ENCODE measurements at regions not wholly inside any gene's neighbourhood (a gene's known extent, or its start where the extent isn't known, plus 50 kb on each side); places are given as distances from the start of the nearest gene placed in this dataset.
A peak's percentile ranks its signal among the peaks of the same experiment; 100 is the strongest.

DNA sequence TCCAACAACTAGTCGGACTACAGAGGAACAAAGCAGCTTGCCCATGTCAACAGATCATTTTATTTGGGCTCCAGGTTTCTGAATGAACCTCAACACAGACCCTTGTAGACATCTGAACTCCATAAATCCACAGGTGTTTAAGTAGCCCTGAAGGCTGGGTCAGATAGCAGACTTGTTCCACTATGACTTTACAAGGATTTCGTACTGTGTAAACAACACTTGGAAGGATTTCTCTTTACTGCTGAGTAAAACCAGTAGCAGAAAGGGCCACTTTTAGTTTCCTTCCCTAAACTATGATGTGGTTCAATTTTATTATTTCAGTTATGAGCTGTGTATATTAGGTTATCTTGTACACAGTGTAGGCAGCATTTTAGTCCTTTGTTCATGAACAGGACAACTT is 316.4 kb upstream of the ADGRL2 start:
- TF ChIP-seq, protein P1, sequence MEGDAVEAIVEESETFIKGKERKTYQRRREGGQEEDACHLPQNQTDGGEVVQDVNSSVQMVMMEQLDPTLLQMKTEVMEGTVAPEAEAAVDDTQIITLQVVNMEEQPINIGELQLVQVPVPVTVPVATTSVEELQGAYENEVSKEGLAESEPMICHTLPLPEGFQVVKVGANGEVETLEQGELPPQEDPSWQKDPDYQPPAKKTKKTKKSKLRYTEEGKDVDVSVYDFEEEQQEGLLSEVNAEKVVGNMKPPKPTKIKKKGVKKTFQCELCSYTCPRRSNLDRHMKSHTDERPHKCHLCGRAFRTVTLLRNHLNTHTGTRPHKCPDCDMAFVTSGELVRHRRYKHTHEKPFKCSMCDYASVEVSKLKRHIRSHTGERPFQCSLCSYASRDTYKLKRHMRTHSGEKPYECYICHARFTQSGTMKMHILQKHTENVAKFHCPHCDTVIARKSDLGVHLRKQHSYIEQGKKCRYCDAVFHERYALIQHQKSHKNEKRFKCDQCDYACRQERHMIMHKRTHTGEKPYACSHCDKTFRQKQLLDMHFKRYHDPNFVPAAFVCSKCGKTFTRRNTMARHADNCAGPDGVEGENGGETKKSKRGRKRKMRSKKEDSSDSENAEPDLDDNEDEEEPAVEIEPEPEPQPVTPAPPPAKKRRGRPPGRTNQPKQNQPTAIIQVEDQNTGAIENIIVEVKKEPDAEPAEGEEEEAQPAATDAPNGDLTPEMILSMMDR (IDR thresholded peaks at IDR 0.05; ENCODE audit: borderline replicate concordance), result no peak
- intact Hi-C loops (cut with micrococcal nuclease), result no loop called here
- H3K27ac ChIP-seq (replicated peaks), result no peak overlapping the region
- peaks cover 8% of the 10 kb centered on the region for H3K9me3 ChIP-seq (replicated peaks)
- DNase-seq, result no peak
- no peaks in the 10 kb centered on the region for H3K27me3 ChIP-seq (ENCODE audit: low read depth)
- H3K36me3 ChIP-seq, result no peaks in the 10 kb centered on the region
- H3K4me1 ChIP-seq, result peaks cover 16% of the 10 kb centered on the region
- H3K4me3 ChIP-seq, result no peak overlapping the region

GRCh38 chr1:81478219-81478618 is 322.5 kb upstream of the ADGRL2 start:
- peak overlapping the region; percentile 54 for H3K4me3 ChIP-seq
- peak overlapping the region; percentile 68 for H3K27ac ChIP-seq (replicated peaks)
- no peaks in the 10 kb centered on the region for H3K9me3 ChIP-seq (replicated peaks)
- peaks cover 20% of the 10 kb centered on the region for H3K4me1 ChIP-seq
- no peaks in the 10 kb centered on the region for H3K27me3 ChIP-seq (ENCODE audit: low read depth)
- peak; percentile 64 for DNase-seq
- TF ChIP-seq, protein P1 (IDR thresholded peaks at IDR 0.05; ENCODE audit: borderline replicate concordance), result no peak
- intact Hi-C loops (cut with micrococcal nuclease), result no loop called here
- H3K36me3 ChIP-seq, result no peaks in the 10 kb centered on the region

GRCh38 chr1:81477710-81478109 is 323.0 kb upstream of the ADGRL2 start:
- peak overlapping the region; percentile 54 for H3K4me3 ChIP-seq
- TF ChIP-seq, protein P1 (IDR thresholded peaks at IDR 0.05; ENCODE audit: borderline replicate concordance), result no peak
- H3K9me3 ChIP-seq (replicated peaks), result no peaks in the 10 kb centered on the region
- intact Hi-C loops (cut with micrococcal nuclease), result no loop called here
- H3K36me3 ChIP-seq, result no peaks in the 10 kb centered on the region
- no peak for DNase-seq
- H3K27ac ChIP-seq (replicated peaks), result peak overlapping the region; percentile 68
- H3K27me3 ChIP-seq (ENCODE audit: low read depth), result no peaks in the 10 kb centered on the region
- peaks cover 20% of the 10 kb centered on the region for H3K4me1 ChIP-seq

DNA sequence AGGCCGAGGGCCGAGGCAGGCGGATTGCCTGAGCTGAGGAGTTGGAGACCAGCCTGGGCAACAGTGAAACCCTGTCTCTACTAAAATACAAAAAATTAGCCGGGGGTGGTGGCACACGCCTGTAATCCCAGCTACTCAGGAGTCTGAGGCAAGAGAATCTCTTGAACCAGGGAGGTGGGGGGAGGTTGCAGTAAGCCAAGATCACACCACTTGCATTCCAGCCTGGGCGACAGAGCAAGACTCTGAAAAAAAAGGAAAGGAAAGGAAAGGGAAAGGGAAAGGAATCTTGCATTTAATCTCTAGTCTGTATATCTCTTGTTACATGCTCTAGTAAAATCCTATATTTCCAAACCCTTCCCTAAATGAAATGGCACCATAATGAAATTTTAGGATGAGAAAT is 328.3 kb upstream of the ADGRL2 start:
- peaks cover 6% of the 10 kb centered on the region for H3K4me1 ChIP-seq
- no peaks in the 10 kb centered on the region for H3K36me3 ChIP-seq
- TF ChIP-seq, protein P1 (IDR thresholded peaks at IDR 0.05; ENCODE audit: borderline replicate concordance), result no peak
- no peaks in the 10 kb centered on the region for H3K27me3 ChIP-seq (ENCODE audit: low read depth)
- intact Hi-C loops (cut with micrococcal nuclease), result no loop called here
- DNase-seq, result no peak
- H3K4me3 ChIP-seq, result no peak overlapping the region
- H3K9me3 ChIP-seq (replicated peaks), result no peaks in the 10 kb centered on the region
- no peak overlapping the region for H3K27ac ChIP-seq (replicated peaks)

GRCh38 chr1:81471255-81471654 is 329.5 kb upstream of the ADGRL2 start:
- TF ChIP-seq, protein P1 (IDR thresholded peaks at IDR 0.05; ENCODE audit: borderline replicate concordance), result no peak
- intact Hi-C loops (cut with micrococcal nuclease), result no loop called here
- H3K36me3 ChIP-seq, result no peaks in the 10 kb centered on the region
- H3K9me3 ChIP-seq (replicated peaks), result no peaks in the 10 kb centered on the region
- DNase-seq, result no peak
- no peak overlapping the region for H3K4me3 ChIP-seq
- H3K27ac ChIP-seq (replicated peaks), result no peak overlapping the region
- H3K4me1 ChIP-seq, result peaks cover under 1% of the 10 kb centered on the region
- no peaks in the 10 kb centered on the region for H3K27me3 ChIP-seq (ENCODE audit: low read depth)

DNA sequence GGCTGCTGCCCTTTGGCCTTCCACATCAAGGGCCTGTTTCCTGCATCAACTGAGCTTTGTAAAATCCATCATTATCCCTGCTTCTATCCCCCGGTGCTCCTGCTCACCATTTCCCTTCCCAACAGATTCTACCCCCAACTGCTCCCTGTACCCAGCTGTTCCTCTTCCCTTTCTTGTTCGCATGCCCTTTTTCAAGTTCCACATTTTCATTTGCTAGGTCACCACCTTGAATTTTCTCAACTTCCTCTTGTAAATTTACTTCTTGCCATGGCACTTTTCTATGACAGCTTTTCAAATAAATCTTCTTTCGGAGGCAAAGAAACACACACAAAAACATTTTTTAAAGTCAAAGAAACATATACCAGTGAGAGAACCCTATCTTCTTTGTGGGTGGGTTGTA is 330.5 kb upstream of the ADGRL2 start:
- DNase-seq, result no peak
- Histone ChIP-seq H3K27me3 (ENCODE audit: low read depth) (no peaks in the 10 kb centered on the region), H3K9me3 (replicated peaks) (no peaks in the 10 kb centered on the region), H3K27ac (replicated peaks) (no peak overlapping the region), H3K4me1 (no peaks in the 10 kb centered on the region), H3K36me3 (no peaks in the 10 kb centered on the region), H3K4me3 (no peak overlapping the region)
- TF ChIP-seq, protein P1 (IDR thresholded peaks at IDR 0.05; ENCODE audit: borderline replicate concordance), result no peak
- intact Hi-C loops (cut with micrococcal nuclease), result no loop called here
